GM12891 (cell line): ENCODE measurements at regions not wholly inside any gene's neighbourhood (a gene's known extent, or its start where the extent isn't known, plus 50 kb on each side); places are given as distances from the start of the nearest gene placed in this dataset.

Experiments used
- POLR2AphosphoS5 ChIP-seq: IDR thresholded peaks from 2 replicates; pipeline ENCODE4 v1.6.1; 2011; ENCODE audit warnings: low read depth, low read length, control low read depth
- TAF1 ChIP-seq: IDR thresholded peaks from 2 replicates; pipeline ENCODE4 v1.6.1; 2011; ENCODE audit warnings: low read depth, low read length, control low read depth

- TF ChIP-seq TAF1 (no peak), POLR2AphosphoS5 (no peak)
These were observed 162.3 kb downstream of the ABCA8 start for GRCh38 chr17:68792873-68793272.
